T-helper 1 cell treated with Interleukin-12 subunit alpha and Interleukin-12 subunit beta and Interleukin-4 antibody, amounts not matched to agents 30 ng/mL and 1 ng/mL, for 36 hours (primary cell): ENCODE measurements at regions not wholly inside any gene's neighbourhood (a gene's known extent, or its start where the extent isn't known, plus 50 kb on each side); places are given as distances from the start of the nearest gene placed in this dataset.
"Not testable (repeated sequence)": the region's sequence is repeated elsewhere in the genome, so short reads cannot be mapped to it uniquely, and the experiment has no call there.

Source experiments
- intact Hi-C: fragments of 100-400 bp; cut with micrococcal nuclease; formaldehyde crosslinking; loops from one replicate; pipeline ENCODE4 v1.15.1; 2024

- intact Hi-C loops = no loop called here
Observed at GRCh38 chr6:168863467-168863866, 390.2 kb downstream of the THBS2 start.

DNA sequence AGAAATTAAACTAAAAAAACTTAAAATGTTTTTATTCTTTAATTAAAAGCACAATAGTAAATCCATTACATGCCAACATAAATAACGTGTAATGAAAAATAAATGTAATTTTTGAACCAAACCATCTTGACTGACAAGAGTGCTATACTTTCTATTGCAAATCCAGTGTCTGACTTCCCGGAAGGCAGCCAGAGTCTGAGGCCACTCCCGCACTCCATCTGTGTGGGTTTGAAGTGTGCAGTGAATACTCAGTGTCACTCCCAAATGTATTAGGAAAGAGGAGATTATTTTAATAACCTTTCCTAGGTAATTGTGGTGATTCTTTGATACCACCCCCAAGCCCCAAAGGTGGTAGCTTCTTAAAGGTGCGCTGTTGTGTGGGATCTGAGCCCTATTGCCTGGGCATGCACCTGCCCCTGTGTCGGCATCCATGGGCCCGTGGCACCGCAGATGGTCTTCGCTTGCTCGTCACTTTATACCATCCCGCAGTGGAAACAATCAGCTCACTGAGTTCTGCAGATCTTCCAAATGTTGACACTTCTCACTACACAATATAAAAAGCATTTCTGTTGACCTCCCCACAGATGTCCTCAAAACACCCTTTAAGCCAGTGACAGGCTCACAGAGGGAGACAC is 391.2 kb downstream of the THBS2 start:
- intact Hi-C loops = no loop called here

DNA sequence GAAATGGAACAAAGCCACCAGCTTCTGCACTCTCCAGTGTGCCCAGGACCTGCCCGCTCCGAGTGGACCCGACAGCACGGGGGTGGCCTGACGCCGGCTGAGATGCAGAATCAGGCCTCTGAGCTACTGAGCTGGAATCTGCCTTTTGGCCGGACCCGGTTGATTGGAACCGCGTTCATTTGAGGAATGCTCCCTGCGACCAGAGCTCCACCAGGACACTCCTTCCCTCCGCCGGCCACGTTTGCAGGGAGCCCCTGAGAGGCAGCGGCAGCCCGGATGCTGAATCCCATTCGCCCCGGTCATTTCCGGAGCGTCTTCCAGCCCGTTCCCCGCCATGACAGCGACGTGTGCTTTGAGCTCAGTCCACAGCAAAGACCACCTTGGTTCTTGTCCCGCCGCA is 392.7 kb downstream of the THBS2 start:
- intact Hi-C loops = no loop called here

- intact Hi-C loops = no loop called here
Observed at GRCh38 chr6:168860341-168860740, 393.3 kb downstream of the THBS2 start.

GRCh38 chr6:168858926-168859325 is 394.7 kb downstream of the THBS2 start:
- intact Hi-C loops = no loop called here

- intact Hi-C loops = no loop called here
Observed at GRCh38 chr6:168856914-168857313, 396.7 kb downstream of the THBS2 start.

GRCh38 chr6:168852376-168852884 is 401.2 kb downstream of the THBS2 start:
- intact Hi-C loops = no loop called here

- intact Hi-C loops = no loop called here
Observed at GRCh38 chr6:168851460-168852375, 401.9 kb downstream of the THBS2 start.

DNA sequence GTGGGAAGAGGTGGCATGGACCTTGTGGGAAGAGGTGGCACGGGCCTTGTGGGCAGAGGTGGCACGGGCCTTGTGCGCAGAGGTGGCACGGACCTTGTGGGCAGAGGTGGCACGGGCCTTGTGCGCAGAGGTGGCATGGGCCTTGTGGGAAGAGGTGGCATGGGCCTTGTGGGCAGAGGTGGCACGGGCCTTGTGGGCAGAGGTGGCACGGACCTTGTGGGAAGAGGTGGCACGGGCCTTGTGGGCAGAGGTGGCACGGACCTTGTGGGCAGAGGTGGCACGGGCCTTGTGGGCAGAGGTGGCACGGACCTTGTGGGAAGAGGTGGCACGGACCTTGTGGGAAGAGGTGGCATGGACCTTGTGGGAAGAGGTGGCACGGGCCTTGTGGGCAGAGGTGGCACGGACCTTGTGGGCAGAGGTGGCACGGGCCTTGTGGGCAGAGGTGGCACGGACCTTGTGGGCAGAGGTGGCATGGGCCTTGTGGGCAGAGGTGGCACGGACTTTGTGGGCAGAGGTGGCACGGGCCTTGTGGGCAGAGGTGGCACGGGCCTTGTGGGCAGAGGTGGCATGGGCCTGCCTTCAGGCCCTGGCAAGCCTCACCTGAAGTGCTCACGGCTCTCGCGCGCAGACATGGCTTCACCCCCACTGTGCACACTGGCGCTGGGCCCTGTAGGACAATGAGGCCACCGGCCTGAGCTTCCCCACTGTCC is 403.5 kb downstream of the THBS2 start:
- intact Hi-C loops = not testable (repeated sequence)

- intact Hi-C loops = no loop called here
Observed at GRCh38 chr6:168849459-168849858, 404.2 kb downstream of the THBS2 start.

GRCh38 chr6:168848797-168849196 is 404.8 kb downstream of the THBS2 start:
- intact Hi-C loops = no loop called here

- intact Hi-C loops = no loop called here
Observed at GRCh38 chr6:168844821-168845609, 404.0 kb downstream of the SMOC2 start.

DNA sequence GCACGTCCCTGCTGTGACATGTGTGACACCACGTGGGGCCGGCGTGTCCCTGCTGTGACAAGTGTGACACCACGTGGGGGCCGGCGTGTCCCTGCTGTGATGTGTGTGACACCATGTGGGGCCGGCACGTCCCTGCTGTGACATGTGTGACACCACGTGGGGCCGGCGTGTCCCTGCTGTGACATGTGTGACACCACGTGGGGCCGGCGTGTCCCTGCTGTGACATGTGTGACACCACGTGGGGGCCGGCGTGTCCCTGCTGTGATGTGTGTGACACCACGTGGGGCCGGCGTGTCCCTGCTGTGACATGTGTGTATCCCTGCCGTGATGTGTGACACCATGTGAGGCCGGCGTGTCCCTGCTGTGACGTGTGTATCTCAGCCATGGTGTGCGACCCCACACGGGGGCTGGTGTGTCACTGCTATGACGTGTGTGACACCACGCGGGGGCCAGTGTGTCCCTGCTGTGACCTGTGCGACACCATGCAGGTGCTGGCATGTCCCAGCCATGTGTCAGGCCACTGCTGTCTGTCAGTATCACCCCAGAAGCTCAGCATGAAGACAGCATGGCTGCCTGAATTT is 401.7 kb downstream of the SMOC2 start:
- intact Hi-C loops = not testable (repeated sequence)

GRCh38 chr6:168841609-168842278 is 400.8 kb downstream of the SMOC2 start:
- intact Hi-C loops = no loop called here

DNA sequence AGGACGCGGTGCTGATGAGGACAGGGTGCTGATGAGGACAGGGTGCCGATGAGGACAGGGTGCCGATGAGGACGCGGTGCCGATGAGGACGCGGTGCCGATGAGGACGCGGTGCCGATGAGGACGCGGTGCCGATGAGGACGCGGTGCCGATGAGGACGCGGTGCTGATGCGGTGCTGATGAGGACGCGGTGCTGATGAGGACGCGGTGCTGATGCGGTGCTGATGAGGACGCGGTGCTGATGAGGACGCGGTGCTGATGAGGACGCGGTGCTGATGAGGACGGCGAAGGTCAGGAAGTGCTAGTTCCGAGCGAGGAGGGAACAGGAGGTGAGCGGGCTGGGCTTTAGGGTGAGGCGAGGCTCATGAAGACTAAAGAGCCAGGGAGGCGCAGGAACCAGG is 399.9 kb downstream of the SMOC2 start:
- intact Hi-C loops = not testable (repeated sequence)

DNA sequence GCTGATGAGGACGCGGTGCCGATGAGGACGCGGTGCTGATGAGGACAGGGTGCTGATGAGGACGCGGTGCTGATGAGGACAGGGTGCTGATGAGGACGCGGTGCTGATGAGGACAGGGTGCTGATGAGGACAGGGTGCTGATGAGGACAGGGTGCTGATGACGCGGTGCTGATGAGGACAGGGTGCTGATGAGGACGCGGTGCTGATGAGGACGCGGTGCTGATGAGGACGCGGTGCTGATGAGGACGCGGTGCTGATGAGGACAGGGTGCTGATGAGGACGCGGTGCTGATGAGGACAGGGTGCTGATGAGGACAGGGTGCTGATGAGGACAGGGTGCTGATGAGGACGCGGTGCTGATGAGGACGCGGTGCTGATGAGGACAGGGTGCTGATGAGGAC is 399.3 kb downstream of the SMOC2 start:
- intact Hi-C loops = not testable (repeated sequence)

DNA sequence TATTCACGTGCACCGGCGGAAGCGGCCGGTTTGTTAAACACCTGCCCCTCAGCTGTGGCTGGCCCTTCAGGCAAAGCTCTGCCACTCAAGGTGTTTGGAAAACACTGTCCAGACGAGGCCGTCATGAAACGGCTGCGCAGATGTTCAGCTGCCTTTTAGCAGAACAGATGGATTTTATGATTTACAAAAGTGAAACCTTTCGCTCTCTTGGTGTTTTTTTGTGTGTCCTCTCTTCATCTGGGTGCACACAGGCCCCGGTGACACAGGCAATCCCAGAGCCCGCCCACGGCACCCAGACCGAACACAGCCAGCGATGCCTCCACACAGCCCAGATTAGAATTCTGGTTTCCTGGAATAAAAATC is 397.0 kb downstream of the SMOC2 start:
- intact Hi-C loops = no loop called here

DNA sequence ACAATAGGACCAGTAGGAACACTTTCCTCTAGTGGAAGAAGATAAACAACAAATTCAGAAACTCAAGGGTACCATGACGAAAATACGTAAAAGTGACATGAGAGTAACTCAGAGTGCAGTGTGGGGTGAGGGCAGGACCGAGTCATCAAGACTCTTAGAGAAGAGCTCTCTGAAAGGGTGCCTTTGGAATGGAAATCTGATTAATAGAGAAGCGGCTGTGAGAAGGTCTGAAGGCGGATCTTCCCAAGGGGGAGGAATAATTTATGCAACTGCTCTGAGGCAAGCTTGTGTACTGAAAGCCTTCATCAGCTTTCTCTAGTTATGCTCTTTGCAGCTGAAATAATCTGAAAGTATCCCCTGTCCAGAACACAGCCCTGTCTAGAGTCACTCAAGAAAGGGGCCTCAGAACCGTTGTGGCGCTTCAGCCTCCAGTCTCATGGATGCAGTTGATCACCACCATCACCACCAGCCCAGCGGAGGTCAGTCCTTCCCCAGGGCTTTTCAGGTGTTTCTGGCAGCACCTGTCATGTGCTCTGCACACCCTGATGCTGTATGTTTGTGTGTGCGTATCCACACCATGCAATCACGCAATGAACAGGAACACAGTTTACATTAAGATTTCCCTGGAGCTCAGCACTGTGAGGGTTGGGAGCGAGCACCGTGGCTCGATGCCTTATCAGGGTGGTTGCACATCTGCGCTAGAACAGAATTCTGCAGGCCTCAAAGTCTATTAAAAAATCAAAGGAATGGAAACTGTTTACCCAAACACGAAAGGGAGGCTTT is 396.5 kb downstream of the SMOC2 start:
- intact Hi-C loops = no loop called here

DNA sequence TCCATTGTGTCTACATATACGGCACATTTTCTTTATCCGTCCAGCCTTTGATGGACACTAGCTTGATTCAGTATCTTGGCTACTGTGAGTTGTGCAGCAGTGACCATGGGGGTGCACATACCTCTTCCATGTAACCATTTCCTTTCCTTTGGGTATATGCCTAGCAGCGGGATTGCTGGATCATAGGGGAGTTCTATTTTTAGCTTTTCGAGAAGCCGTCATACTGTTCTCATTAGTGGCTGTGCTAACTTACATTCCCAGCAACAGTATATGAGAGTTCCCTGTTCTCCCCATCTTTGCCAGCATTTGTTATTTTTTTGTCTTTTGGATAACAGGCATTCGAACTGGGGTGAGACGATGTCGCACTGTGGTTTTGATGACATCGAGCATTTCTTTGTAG is 395.0 kb downstream of the SMOC2 start:
- intact Hi-C loops = no loop called here
